ENCODE measurements at regions not wholly inside any gene's neighbourhood (a gene's known extent, or its start where the extent isn't known, plus 50 kb on each side); places are given as distances from the start of the nearest gene placed in this dataset.

GRCh38 chr14:85471156-85471555 lies 58.8 kb upstream of the FLRT2 start:
- no peak for TF ChIP-seq CTCF (IDR thresholded peaks at IDR 0.05)
- no peak for TF ChIP-seq POLR2A (IDR thresholded peaks at IDR 0.05)
